HepG2 (cell line): ENCODE measurements at regions not wholly inside any gene's neighbourhood (a gene's known extent, or its start where the extent isn't known, plus 50 kb on each side); places are given as distances from the start of the nearest gene placed in this dataset.

ENCODE experiments used
- CHD2 ChIP-seq: IDR thresholded peaks from 2 replicates; pipeline ENCODE4 v1.6.1; 2011; ENCODE audit warnings: low read depth, low read length, improper control_type of control experiment
- ESRRA ChIP-seq: sonication (generic); formaldehyde crosslinking; IDR thresholded peaks from 2 replicates; pipeline ENCODE4 v1.5.1; 2020; ENCODE audit warnings: mild to moderate bottlenecking, low read depth, missing genetic modification reagents
- MLXIP ChIP-seq: sonication (generic); formaldehyde crosslinking; IDR thresholded peaks from 2 replicates; pipeline ENCODE4 v1.9.0; 2021; ENCODE audit warnings: missing genetic modification reagents, borderline replicate concordance
- MXI1 ChIP-seq: IDR thresholded peaks from 3 replicates; pipeline ENCODE4 v1.6.1; 2012; ENCODE audit warnings: low read depth, low read length, inconsistent platforms, borderline replicate concordance
- MYPOP ChIP-seq: sonication (generic); formaldehyde crosslinking; IDR thresholded peaks from 2 replicates; pipeline ENCODE4 v1.8.1; 2023; ENCODE audit warnings: mild to moderate bottlenecking, moderate library complexity, missing genetic modification reagents
- TCF12 ChIP-seq, 2 experiments: fragments of 450-650 bp in 1 of 2; sonication (generic) in 1 of 2; formaldehyde crosslinking in 1 of 2; IDR thresholded peaks; 2 replicates each; pipeline versions ENCODE4 v1.6.1 to v1.8.0; 2017 to 2022; ENCODE audit warnings: antibody characterized with exemption in 1 of 2, mild to moderate bottlenecking in 1 of 2, missing genetic modification reagents in 1 of 2, moderate library complexity in 1 of 2
- TCF7L2 ChIP-seq: IDR thresholded peaks from 2 replicates; pipeline ENCODE4 v1.6.1; 2011; ENCODE audit warnings: mild to moderate bottlenecking, low read depth, low read length, moderate library complexity
- TF ChIP-seq, protein P1 (sequence below): sonication (generic); formaldehyde crosslinking; IDR thresholded peaks from 2 replicates; pipeline ENCODE4 v1.8.1; 2023; ENCODE audit warnings: mild to moderate bottlenecking, inconsistent platforms, moderate library complexity, missing genetic modification reagents, borderline replicate concordance

- no peak for TF ChIP-seq ESRRA (CRISPR knock-in tag)
- no peak for TF ChIP-seq TCF12 (IDR thresholded peaks at IDR 0.05)
- TF ChIP-seq TCF12 (CRISPR knock-in tag; IDR thresholded peaks at IDR 0.05) = no peak
- no peak for TF ChIP-seq MLXIP (CRISPR knock-in tag)
- TF ChIP-seq, protein P1, sequence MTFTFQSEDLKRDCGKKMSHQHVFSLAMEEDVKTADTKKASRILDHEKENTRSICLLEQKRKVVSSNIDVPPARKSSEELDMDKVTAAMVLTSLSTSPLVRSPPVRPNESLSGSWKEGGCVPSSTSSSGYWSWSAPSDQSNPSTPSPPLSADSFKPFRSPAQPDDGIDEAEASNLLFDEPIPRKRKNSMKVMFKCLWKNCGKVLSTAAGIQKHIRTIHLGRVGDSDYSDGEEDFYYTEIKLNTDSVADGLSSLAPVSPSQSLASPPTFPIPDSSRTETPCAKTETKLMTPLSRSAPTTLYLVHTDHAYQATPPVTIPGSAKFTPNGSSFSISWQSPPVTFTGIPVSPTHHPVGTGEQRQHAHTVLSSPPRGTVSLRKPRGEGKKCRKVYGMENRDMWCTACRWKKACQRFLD = no peak
- TF ChIP-seq MYPOP (CRISPR knock-in tag) = no peak
- TF ChIP-seq CHD2 = no peak
- no peak for TF ChIP-seq MXI1
- no peak for TF ChIP-seq TCF7L2
Observed at GRCh38 chr14:104400355-104400754, 179.2 kb upstream of the C14orf180 start.
